OCI-LY1 (cell line): ENCODE measurements at regions not wholly inside any gene's neighbourhood (a gene's known extent, or its start where the extent isn't known, plus 50 kb on each side); places are given as distances from the start of the nearest gene placed in this dataset.

ENCODE experiments used
- H2AFZ ChIP-seq: fragments of 200-600 bp; sonication (generic), shearing (Covaris generic); 2 replicates; pipeline ENCODE4 v1.6.0; 2014; ENCODE audit warnings: antibody characterized with exemption, mild to moderate bottlenecking, low read length
- H3F3A ChIP-seq: fragments of 200-600 bp; sonication (generic), shearing (Covaris generic); 2 replicates; pipeline ENCODE4 v1.6.0; 2014; ENCODE audit warnings: mild to moderate bottlenecking, antibody characterized with exemption, low read length, moderate library complexity; ENCODE audit not compliant: insufficient read depth
- H3K27ac ChIP-seq: fragments of 200-600 bp; sonication (generic); 2 replicates; pipeline ENCODE4 v1.5.1; 2014; ENCODE audit warnings: low read length, mixed run types, mild to moderate bottlenecking, low read depth; ENCODE audit not compliant: poor library complexity, severe bottlenecking
- H3K27me3 ChIP-seq: fragments of 200-600 bp; sonication (generic); 2 replicates; pipeline ENCODE4 v1.6.0; 2014; ENCODE audit warnings: antibody characterized with exemption, mild to moderate bottlenecking, low read length, moderate library complexity; ENCODE audit not compliant: insufficient read depth
- H3K36me3 ChIP-seq: fragments of 200-600 bp; sonication (generic); 2 replicates; pipeline ENCODE4 v1.6.1; 2014; ENCODE audit warnings: mild to moderate bottlenecking, antibody characterized with exemption, low read length, moderate library complexity, mixed read lengths; ENCODE audit not compliant: insufficient read depth
- H3K4me1 ChIP-seq: fragments of 200-600 bp; sonication (generic); 2 replicates; pipeline ENCODE4 v1.5.1; 2014; ENCODE audit warnings: mild to moderate bottlenecking, low read length, moderate library complexity; ENCODE audit not compliant: insufficient read depth, severe bottlenecking
- H3K4me2 ChIP-seq: fragments of 200-600 bp; sonication (generic), shearing (Covaris generic); 2 replicates; pipeline ENCODE4 v1.6.1; 2014; ENCODE audit warnings: low read length
- H3K4me3 ChIP-seq: fragments of 200-600 bp; sonication (generic); 2 replicates; pipeline ENCODE4 v1.5.1; 2014; ENCODE audit warnings: low read length, low read depth, mild to moderate bottlenecking, mixed read lengths; ENCODE audit not compliant: poor library complexity, severe bottlenecking
- H3K79me2 ChIP-seq: fragments of 200-600 bp; shearing (Covaris generic); 2 replicates; pipeline ENCODE4 v1.6.1; 2016; ENCODE audit warnings: mixed run types, low read length, mixed read lengths; ENCODE audit not compliant: insufficient read depth
- H3K9ac ChIP-seq: fragments of 200-600 bp; sonication (generic), shearing (Covaris generic); 2 replicates; pipeline ENCODE4 v1.6.1; 2014; ENCODE audit warnings: mild to moderate bottlenecking, low read length, mixed read lengths
- H3K9me2 ChIP-seq: fragments of 200-600 bp; sonication (generic), shearing (Covaris generic); 2 replicates; pipeline ENCODE4 v1.6.1; 2014; ENCODE audit warnings: low read depth, mild to moderate bottlenecking, low read length, mixed read lengths
- H3K9me3 ChIP-seq: fragments of 200-600 bp; shearing (Covaris generic); 2 replicates; pipeline ENCODE4 v1.6.1; 2014; ENCODE audit warnings: low read length, mixed read lengths
- H4K20me1 ChIP-seq: fragments of 200-600 bp; sonication (generic), shearing (Covaris generic); 2 replicates; pipeline ENCODE4 v1.6.0; 2016; ENCODE audit warnings: mild to moderate bottlenecking, low read length; ENCODE audit not compliant: insufficient read depth
- EZH2 ChIP-seq: fragments of 200-600 bp; sonication (generic), shearing (Covaris generic); IDR thresholded peaks from 2 replicates; pipeline ENCODE4 v1.8.0; 2017; ENCODE audit warnings: borderline replicate concordance, mixed run types, mild to moderate bottlenecking, antibody characterized with exemption, low read length, moderate library complexity, mixed read lengths
- TF ChIP-seq, protein P1 (sequence below): fragments of 200-600 bp; sonication (generic), shearing (Covaris generic); IDR thresholded peaks from 2 replicates; pipeline ENCODE4 v1.5.1; 2017; ENCODE audit warnings: mild to moderate bottlenecking, antibody characterized with exemption, low read length, moderate library complexity, mixed read lengths

DNA sequence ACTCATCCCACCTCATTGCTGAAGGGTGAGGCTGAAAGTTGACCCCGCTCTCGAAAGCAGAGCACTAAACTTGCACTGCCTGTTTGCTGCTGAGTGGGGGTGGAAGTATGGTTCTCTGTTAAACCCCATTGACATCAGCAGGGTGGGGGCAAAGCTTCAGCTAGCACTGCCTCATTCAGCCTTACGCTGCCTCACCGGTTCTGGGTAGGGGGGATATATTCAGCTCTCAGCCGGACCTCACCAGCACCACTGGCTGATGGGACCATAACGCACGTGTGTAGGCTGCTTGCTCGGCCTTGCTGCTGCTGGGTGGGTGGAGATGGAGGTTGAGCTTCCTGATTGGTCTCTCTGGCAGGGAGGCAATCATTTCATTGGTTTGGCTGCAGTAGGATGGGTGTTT is 265.7 kb upstream of the RTL1 start:
- TF ChIP-seq EZH2, result no peak
- TF ChIP-seq, protein P1, sequence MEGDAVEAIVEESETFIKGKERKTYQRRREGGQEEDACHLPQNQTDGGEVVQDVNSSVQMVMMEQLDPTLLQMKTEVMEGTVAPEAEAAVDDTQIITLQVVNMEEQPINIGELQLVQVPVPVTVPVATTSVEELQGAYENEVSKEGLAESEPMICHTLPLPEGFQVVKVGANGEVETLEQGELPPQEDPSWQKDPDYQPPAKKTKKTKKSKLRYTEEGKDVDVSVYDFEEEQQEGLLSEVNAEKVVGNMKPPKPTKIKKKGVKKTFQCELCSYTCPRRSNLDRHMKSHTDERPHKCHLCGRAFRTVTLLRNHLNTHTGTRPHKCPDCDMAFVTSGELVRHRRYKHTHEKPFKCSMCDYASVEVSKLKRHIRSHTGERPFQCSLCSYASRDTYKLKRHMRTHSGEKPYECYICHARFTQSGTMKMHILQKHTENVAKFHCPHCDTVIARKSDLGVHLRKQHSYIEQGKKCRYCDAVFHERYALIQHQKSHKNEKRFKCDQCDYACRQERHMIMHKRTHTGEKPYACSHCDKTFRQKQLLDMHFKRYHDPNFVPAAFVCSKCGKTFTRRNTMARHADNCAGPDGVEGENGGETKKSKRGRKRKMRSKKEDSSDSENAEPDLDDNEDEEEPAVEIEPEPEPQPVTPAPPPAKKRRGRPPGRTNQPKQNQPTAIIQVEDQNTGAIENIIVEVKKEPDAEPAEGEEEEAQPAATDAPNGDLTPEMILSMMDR, result no peak
- Histone ChIP-seq H3K27me3 (no peaks in the 10 kb centered on the region), H4K20me1 (no peaks in the 10 kb centered on the region), H3K36me3 (no peaks in the 10 kb centered on the region), H3K9me3 (no peaks in the 10 kb centered on the region), H3K9me2 (no peaks in the 10 kb centered on the region), H3K4me2 (no peak overlapping the region), H3K79me2 (no peaks in the 10 kb centered on the region), H2AFZ (no peak overlapping the region), H3F3A (no peaks in the 10 kb centered on the region), H3K4me3 (no peak overlapping the region), H3K4me1 (no peaks in the 10 kb centered on the region), H3K9ac (no peak overlapping the region), H3K27ac (no peak overlapping the region)

DNA sequence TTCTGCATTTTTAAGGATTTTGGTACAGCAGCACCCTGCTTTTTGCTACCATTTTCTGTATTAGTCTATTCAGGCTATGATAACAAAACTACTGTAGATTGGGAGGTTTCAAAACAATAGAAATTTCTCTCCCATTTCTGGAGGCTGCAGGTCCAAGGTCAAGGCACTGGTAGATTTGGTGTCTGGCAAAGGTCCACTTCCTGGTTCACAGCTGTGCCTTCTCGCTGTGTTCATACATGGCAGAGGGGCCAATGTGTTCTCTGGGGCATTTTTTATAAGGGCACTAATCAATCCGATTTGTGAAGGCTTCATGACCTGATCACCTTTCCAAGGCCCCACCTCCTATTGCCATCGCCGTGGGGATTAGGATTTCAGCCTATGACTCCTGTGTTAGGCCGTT is 268.1 kb upstream of the RTL1 start:
- Histone ChIP-seq H3K9me3 (no peaks in the 10 kb centered on the region), H3K4me1 (no peaks in the 10 kb centered on the region), H3K9me2 (no peaks in the 10 kb centered on the region), H3K4me2 (no peak overlapping the region), H3K27ac (no peak overlapping the region), H3K79me2 (no peaks in the 10 kb centered on the region), H3F3A (no peaks in the 10 kb centered on the region), H4K20me1 (no peaks in the 10 kb centered on the region), H3K27me3 (no peaks in the 10 kb centered on the region), H3K4me3 (no peak overlapping the region), H3K9ac (no peak overlapping the region), H3K36me3 (no peaks in the 10 kb centered on the region), H2AFZ (no peak overlapping the region)
- no peak for TF ChIP-seq EZH2
- TF ChIP-seq, protein P1, result no peak

DNA sequence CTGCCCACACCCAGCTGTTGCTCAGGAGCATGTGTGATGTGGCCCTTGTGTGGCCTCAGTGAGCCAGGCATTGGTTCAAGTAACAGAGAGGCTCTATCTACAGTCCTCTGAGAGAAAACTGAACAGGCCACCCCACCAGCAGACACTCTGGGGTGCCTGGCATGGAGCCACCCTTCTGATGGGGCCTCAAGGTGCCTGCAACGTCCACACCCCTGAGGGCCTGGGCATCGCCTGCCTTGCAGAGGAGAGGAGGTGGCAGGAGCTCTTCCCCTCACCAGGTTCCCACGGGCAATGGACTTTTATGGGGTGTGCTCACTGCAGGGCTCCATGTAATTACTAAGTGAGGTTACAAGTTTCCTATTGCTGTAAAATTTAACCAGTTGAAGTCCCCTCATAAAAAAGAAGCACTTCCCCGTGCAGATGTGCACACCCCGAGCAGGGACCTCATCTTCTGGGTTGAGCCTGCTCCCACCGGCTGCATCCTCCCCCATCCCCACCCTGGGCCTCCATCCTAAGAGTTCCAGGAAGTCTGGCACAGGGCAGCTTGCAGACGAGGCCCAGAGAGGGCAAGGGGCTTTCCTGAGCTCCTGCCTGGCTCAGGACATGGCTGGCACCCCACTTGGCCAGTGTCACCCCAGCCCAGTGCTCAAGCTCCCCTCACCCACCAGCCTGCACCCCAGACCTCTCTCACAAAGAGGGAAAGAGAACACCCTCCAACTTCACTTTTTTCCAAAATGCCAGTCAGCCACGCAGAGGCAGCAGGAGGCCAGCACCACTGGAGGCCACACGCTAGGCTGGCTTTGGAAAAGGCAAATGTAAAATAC is 270.4 kb upstream of the RTL1 start:
- Histone ChIP-seq H2AFZ (no peak overlapping the region), H3F3A (no peaks in the 10 kb centered on the region), H3K9ac (no peak overlapping the region), H3K79me2 (no peaks in the 10 kb centered on the region), H3K27me3 (no peaks in the 10 kb centered on the region; the same call in 1 of the 2 replicates), H3K9me2 (no peaks in the 10 kb centered on the region), H3K4me3 (no peak overlapping the region), H3K4me2 (no peak overlapping the region), H3K4me1 (no peaks in the 10 kb centered on the region), H4K20me1 (no peaks in the 10 kb centered on the region), H3K27ac (no peak overlapping the region), H3K36me3 (no peaks in the 10 kb centered on the region), H3K9me3 (no peaks in the 10 kb centered on the region)
- TF ChIP-seq EZH2, result no peak
- TF ChIP-seq, protein P1, result no peak
